HG02759 (cell line): ENCODE measurements at regions not wholly inside any gene's neighbourhood (a gene's known extent, or its start where the extent isn't known, plus 50 kb on each side); places are given as distances from the start of the nearest gene placed in this dataset.
"Not testable (repeated sequence)": the region's sequence is repeated elsewhere in the genome, so short reads cannot be mapped to it uniquely, and the experiment has no call there.

ENCODE experiments used
- ATAC-seq: cut with Tn5 transposase; IDR thresholded peaks from one replicate; pipeline ENCODE4 v1.9.1; 2021; ENCODE audit warnings: mild to moderate bottlenecking, moderate library complexity; ENCODE audit not compliant: unreplicated experiment

- no peak for ATAC-seq
Measured at GRCh38 chr13:104580931-104581330, 1514.7 kb upstream of the SLC10A2 start.

DNA sequence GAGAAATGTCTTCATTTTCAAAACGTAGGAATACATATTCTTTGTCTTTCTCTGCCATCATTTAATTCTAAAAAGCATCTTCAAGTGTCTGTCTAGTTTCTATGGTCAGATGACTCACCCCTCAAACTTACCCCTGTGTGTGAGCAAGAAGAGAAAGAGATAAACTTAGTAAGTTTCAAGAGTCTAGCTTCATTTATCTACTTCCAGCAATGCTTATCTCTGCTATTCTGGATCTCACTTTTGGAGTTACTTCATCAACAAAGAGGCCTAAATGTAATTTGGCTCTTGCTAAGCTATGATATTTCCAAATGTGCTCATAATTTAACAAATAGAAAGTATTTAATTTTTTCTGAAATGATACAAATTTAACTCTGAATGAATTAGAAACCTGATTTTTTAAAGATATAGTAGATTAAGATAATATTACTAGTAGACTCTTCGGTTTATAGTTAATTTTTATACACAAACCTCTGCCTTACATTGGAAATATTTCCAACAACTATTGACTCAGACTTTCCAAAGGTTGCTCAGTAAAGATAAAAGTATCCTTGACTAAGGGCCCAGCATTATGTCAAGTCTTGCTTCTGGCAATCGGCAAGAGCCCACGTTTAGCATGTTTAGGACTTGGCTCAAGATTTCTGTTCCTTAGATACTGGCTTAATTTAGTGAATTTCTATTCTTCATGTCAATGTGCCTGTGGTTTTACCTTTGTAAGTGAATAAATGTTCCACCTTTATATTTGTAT, 1511.0 kb upstream of the SLC10A2 start:
- ATAC-seq: no peak

- no peak for ATAC-seq
Measured at GRCh38 chr13:104571893-104572229, 1505.6 kb upstream of the SLC10A2 start.

GRCh38 chr13:104571161-104571892, 1505.1 kb upstream of the SLC10A2 start:
- ATAC-seq: no peak

GRCh38 chr13:104567114-104567513, 1500.9 kb upstream of the SLC10A2 start:
- ATAC-seq: no peak

DNA sequence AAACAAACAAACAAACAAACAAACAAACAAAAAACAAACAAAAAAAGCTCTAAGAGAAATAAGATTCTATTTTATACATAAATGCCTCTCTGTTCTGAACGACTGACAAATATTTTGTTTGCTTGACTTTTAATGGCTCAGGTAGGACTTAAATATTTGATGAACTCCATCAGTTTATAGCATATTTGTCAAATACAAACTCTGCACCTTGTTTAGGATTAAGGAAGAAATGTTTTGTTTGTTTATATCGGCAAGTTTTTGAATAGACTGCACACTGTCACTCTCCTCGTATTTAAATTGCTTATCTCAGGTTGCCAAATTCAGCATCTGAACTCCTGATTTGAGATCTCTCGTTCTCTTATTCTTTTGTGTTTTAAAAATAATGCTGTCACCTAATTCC, 1499.7 kb upstream of the SLC10A2 start:
- no peak for ATAC-seq

- ATAC-seq: no peak
Measured at GRCh38 chr13:104553896-104554295, 1487.7 kb upstream of the SLC10A2 start.

DNA sequence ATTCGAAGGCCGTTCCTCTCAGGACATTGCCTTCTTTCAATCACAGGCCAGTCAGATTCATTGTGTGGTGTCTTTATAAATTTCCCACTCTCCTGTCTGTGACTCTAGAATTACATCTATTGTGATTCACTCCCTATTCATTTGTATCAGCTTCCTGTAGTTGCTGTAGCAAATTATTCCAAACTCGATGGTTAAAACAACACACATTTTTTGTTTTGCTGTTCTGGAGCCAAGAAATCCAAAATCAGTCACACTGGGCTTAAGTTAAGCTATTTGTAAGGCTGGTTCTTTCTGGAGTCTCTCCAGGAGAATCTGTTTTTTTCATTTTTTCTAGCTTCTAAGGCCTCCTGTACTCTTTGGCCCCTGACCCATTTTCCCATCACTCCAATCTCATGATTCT, 1487.0 kb upstream of the SLC10A2 start:
- no peak for ATAC-seq

DNA sequence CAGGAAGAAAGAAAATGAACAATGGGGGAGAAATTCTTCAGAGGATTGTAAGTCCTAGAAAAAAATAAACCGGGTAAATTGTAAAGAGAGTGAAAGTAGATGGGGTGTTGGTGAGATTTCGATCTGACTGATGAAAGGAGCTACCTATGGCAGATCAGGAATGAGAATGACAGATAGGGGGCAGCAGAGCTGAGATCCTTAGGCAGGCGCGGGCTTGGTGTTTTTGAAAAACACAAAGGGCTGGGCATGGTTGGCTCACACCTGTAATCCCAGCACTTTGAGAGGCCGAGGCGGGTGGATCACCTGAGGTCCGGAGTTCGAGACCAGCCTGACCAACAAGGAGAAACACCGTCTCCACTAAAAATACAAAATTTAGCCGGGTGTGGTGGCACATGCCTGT, 1468.6 kb upstream of the SLC10A2 start:
- ATAC-seq: no peak

GRCh38 chr13:104532132-104532531, 1465.9 kb upstream of the SLC10A2 start:
- no peak for ATAC-seq

DNA sequence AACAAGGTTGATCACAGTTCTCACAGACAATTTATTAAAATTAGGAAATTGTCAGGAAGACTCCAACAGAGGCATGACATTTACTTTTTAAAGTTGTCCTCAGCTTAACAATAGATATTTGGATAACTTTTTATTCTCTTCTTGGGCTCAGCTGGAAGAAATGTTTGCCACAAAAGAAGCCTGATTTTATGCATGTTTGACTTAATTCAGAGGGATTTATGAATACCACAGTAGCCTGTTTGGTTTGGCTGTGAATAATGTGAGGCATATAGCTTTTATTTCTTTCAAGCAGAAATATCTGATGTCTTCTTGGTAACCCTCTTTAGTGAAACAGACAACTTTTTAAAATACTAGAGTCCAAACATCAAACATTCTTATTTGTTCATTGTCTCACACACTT, 1464.5 kb upstream of the SLC10A2 start:
- no peak for ATAC-seq

GRCh38 chr13:104526561-104526960, 1460.3 kb upstream of the SLC10A2 start:
- no peak for ATAC-seq

GRCh38 chr13:104525467-104525866, 1459.2 kb upstream of the SLC10A2 start:
- no peak for ATAC-seq

- no peak for ATAC-seq
Measured at GRCh38 chr13:104522235-104523072, 1456.2 kb upstream of the SLC10A2 start.

- no peak for ATAC-seq
Measured at GRCh38 chr13:104510422-104510821, 1444.2 kb upstream of the SLC10A2 start.

DNA sequence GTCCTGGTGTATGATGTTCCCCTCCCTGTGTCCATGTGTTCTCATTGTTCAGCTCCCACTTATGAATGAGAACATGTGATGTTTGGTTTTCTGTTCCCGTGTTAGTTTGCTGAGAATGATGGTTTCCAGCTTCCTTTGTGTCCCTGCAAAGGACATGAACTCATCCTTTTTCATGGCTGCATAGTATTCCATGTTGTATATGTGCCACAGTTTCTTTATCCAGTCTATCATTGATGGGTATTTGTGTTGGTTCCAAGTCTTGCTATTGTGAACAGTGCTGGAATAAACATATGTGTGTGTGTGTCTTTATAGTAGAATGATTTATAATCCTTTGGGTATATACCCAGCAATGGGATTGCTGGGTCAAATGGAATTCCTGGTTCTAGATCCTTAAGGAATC, 1427.3 kb upstream of the SLC10A2 start:
- not testable (repeated sequence) for ATAC-seq

DNA sequence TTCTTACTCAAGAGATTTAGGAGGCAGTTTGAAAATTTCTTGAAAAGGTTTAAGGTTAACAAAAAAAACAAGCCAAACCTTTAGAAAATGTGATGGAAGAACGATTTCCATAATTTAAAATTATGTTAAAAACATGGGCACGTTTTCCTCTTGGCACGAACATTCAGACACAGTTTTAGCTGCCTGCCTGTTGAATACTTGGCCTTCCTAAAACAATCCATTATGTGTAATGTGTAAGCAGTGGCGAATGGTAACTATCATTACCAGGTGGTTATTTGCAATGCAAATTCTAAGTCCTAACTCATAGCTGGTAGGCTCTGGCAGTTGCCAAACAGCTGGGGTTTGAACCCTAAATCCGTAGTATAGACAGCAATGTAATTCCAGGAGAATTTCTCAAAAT, 1425.7 kb upstream of the SLC10A2 start:
- no peak for ATAC-seq

DNA sequence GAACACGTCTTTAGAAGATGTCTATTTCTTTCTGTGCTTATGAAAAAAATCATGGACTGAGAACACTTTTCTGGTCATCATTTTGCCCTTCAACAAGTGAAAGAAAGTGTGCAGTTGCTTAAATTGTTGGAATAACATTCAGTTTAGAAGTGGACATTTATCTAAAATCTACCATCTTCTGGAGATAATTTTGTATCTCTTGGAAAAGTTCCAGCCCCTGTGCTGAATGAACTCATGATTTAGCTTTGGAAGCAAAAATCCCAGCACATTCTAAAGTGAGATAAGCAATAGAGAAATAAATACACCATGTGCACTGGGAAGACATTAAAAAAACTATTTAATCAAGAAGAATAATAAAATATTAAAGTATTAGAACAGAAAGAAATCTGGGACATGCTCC, 1420.8 kb upstream of the SLC10A2 start:
- ATAC-seq: no peak

- no peak for ATAC-seq
Measured at GRCh38 chr13:104485571-104485970, 1419.4 kb upstream of the SLC10A2 start.

DNA sequence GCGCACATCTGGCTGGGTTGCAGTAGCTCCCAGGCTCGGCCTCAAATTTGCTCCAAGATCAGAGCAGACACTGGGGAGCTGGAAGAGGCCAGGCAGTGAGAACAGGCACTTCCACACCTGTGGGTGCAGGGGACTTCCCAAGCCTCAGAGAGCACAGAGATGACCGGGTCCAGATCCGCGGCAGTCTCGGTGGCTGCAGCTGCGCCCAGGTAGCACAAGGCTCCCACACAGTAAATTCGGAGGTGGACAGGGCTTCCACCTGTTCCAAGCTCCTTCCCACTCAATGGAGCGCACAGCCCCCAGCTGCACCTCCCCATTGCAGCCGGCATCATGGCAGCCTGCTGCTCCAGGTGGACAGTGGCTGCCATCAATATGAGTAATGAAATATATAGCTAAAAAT, 1417.4 kb upstream of the SLC10A2 start:
- no peak for ATAC-seq

- no peak for ATAC-seq
Measured at GRCh38 chr13:104477261-104477660, 1411.0 kb upstream of the SLC10A2 start.

DNA sequence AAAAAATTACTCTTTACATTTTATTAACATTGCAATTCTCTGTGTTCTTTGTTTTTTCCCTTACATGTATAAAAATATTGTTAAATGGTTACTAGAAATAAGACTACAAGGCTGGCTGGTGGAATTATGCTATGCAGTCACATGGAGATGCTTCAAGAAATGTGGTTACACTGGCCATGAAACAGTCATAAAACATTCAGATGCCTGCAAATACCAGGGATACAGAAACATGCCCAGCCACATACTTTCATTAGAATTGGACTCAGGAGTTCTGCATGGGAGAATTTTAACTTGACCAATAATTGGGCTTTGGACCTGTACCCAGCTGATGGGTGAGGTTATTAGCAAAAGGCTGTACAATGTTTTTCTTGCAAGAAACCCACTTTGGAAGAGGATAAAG, 1407.7 kb upstream of the SLC10A2 start:
- no peak for ATAC-seq
